ENCODE measurements at regions not wholly inside any gene's neighbourhood (a gene's known extent, or its start where the extent isn't known, plus 50 kb on each side); places are given as distances from the start of the nearest gene placed in this dataset.
"Not testable (repeated sequence)": the region's sequence is repeated elsewhere in the genome, so short reads cannot be mapped to it uniquely, and the experiment has no call there.

DNA sequence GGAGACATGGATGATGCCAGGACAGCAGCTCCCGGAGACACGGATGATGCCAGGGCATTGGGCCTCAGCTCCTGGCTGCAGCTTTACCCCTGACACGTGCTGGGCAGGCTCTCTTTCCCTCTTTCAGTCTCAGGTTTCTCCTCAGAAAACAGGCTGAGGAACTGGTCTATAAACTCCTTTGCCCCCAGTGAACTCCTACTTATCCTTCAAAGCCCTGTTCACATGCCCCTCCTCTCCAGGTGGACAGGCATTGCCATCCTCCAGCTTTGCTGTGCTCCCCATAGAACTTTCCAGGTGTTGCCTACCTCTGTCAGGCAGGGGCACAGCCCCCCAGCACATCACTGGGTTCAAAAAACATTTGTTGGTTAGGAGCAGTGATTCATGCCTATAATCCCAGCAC, 198.4 kb downstream of the BANP start:
- CTCF ChIA-PET, result not testable (repeated sequence)

GRCh38 chr16:88150456-88151128, 199.4 kb downstream of the BANP start:
- POLR2A ChIA-PET; H3K36me3 Mint-ChIP-seq (ENCODE audit: low read depth); DNase-seq; H3K9me3 Mint-ChIP-seq; H3K27me3 Mint-ChIP-seq; H3K27ac Mint-ChIP-seq; H3K4me1 Mint-ChIP-seq (ENCODE audit: low read depth); CTCF ChIA-PET; intact Hi-C loops (cut with micrococcal nuclease); H3K4me3 Mint-ChIP-seq; ATAC-seq: not testable (repeated sequence)

More for the DNA sequence above, 198.4 kb downstream of the BANP start:
- ATAC-seq; H3K9me3 Mint-ChIP-seq; intact Hi-C loops (cut with micrococcal nuclease); DNase-seq; H3K27ac Mint-ChIP-seq; POLR2A ChIA-PET; H3K27me3 Mint-ChIP-seq; H3K36me3 Mint-ChIP-seq (ENCODE audit: low read depth); H3K4me1 Mint-ChIP-seq (ENCODE audit: low read depth); H3K4me3 Mint-ChIP-seq: not testable (repeated sequence)

DNA sequence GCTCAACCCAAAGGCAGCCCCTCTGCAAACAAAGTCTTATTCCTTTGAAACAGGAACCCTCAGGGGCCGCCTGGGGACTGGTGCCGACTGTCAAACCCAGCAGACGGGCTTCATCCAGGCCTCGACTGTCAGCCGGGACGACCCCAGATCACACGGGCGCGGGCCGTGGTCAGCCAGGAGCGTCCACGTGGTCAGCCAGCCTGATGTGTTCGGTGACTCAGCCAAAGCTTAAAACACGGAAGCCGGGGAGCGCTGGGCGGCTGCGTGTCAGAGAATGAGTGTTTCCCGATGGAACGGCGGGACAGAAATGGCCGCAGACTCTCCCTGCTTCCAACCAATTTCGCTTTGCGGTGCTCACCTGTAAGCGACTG, 199.9 kb downstream of the BANP start:
- H3K36me3 Mint-ChIP-seq (ENCODE audit: low read depth); ATAC-seq; intact Hi-C loops (cut with micrococcal nuclease); H3K9me3 Mint-ChIP-seq; H3K4me1 Mint-ChIP-seq (ENCODE audit: low read depth); DNase-seq; H3K27me3 Mint-ChIP-seq; CTCF ChIA-PET; H3K27ac Mint-ChIP-seq; H3K4me3 Mint-ChIP-seq; POLR2A ChIA-PET: not testable (repeated sequence)

GRCh38 chr16:88151859-88152843, 200.9 kb downstream of the BANP start:
- intact Hi-C loops (cut with micrococcal nuclease); H3K4me3 Mint-ChIP-seq; H3K9me3 Mint-ChIP-seq; H3K4me1 Mint-ChIP-seq (ENCODE audit: low read depth); H3K36me3 Mint-ChIP-seq (ENCODE audit: low read depth); H3K27ac Mint-ChIP-seq; DNase-seq; POLR2A ChIA-PET; ATAC-seq; CTCF ChIA-PET; H3K27me3 Mint-ChIP-seq: not testable (repeated sequence)

DNA sequence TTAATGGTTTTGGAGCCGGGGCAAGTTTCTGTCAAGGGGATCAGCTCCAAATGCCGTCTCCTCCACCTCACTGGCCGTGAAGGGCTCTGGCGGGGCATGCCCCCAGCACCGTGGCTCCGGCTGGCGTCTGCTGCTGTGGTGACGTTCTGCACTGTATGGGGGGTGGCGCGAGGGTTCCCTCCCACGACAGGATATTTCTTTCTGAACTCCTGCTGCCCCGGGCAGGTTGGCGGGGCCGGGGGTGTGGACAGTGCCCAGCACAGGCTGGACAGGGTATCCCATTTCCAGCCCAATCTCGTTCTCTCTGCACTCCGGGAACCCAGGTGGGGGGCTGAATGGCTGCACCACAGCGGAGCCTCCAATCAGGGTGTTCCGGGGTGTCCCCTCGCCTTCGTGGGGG, 201.6 kb downstream of the BANP start:
- H3K4me3 Mint-ChIP-seq; H3K27me3 Mint-ChIP-seq; POLR2A ChIA-PET; CTCF ChIA-PET; H3K9me3 Mint-ChIP-seq; ATAC-seq; H3K36me3 Mint-ChIP-seq (ENCODE audit: low read depth); DNase-seq; H3K27ac Mint-ChIP-seq; intact Hi-C loops (cut with micrococcal nuclease); H3K4me1 Mint-ChIP-seq (ENCODE audit: low read depth): not testable (repeated sequence)

DNA sequence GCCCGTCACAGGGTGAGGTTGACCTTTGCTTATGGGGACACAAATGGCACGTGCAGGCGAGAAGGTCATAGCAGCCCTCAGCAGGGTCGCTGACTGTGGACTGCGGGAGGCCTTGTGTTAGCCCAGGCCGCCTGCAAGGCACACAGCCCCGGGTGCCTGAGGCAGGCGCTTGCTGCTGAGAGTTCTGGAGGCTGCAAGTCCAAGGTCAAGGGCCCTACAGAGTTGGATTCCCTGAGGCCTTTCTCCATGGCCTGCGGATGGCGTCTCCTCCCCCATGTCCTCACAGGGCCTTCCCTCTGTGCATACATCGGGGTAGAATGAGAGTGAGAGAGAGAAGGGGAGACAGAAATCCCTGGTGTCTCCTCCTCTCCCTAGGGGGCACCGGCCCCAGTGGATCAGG, 202.3 kb downstream of the BANP start:
- POLR2A ChIA-PET, result not testable (repeated sequence)

DNA sequence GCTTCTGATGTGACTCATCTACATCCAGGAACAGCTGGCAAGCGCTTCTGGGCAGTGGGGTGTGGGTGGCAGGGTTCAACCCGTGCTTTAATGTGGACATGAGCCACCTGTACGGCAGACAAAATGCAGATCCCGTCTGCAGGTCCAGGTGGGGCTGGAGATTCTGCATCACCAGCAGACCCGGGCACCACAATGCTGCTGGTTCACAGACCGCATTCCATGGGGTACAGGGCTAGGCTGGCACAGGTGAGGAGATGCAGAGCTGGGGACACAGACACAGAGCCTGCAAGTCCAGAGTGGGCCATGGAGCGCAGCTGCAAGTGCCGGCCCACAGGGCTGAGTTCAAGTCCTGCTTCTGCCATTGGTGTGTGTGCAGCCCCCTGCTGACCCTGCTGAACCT, 203.7 kb downstream of the BANP start:
- ATAC-seq; POLR2A ChIA-PET; H3K27me3 Mint-ChIP-seq; H3K4me1 Mint-ChIP-seq (ENCODE audit: low read depth); H3K27ac Mint-ChIP-seq; intact Hi-C loops (cut with micrococcal nuclease); H3K36me3 Mint-ChIP-seq (ENCODE audit: low read depth); H3K4me3 Mint-ChIP-seq; CTCF ChIA-PET; DNase-seq; H3K9me3 Mint-ChIP-seq: not testable (repeated sequence)

More for the DNA sequence above, 202.3 kb downstream of the BANP start:
- intact Hi-C loops (cut with micrococcal nuclease); H3K4me1 Mint-ChIP-seq (ENCODE audit: low read depth); H3K27ac Mint-ChIP-seq; H3K4me3 Mint-ChIP-seq; CTCF ChIA-PET; DNase-seq; H3K9me3 Mint-ChIP-seq; H3K36me3 Mint-ChIP-seq (ENCODE audit: low read depth); ATAC-seq; H3K27me3 Mint-ChIP-seq: not testable (repeated sequence)

DNA sequence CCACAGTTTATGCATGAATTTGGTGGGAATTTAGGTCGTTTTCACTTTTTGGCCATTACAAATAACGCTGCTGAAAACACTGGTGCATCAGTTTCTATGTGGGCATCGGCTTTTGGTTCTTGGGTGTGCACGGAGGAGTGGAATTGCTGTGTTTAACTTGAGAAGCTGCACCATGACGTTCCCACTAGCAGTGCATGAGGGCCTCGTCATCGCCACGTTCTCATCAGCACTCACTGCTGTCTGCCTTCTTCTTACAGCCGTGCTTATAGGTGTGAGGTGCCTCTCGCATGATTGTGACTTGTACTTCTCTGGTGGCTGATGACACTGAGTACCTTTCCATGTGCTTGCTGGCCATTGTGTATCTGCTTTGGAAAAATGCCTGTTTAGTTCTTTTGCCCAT, 204.4 kb downstream of the BANP start:
- H3K36me3 Mint-ChIP-seq (ENCODE audit: low read depth); H3K4me1 Mint-ChIP-seq (ENCODE audit: low read depth); ATAC-seq; H3K27me3 Mint-ChIP-seq; DNase-seq; CTCF ChIA-PET; H3K4me3 Mint-ChIP-seq; H3K9me3 Mint-ChIP-seq; intact Hi-C loops (cut with micrococcal nuclease); H3K27ac Mint-ChIP-seq; POLR2A ChIA-PET: not testable (repeated sequence)

DNA sequence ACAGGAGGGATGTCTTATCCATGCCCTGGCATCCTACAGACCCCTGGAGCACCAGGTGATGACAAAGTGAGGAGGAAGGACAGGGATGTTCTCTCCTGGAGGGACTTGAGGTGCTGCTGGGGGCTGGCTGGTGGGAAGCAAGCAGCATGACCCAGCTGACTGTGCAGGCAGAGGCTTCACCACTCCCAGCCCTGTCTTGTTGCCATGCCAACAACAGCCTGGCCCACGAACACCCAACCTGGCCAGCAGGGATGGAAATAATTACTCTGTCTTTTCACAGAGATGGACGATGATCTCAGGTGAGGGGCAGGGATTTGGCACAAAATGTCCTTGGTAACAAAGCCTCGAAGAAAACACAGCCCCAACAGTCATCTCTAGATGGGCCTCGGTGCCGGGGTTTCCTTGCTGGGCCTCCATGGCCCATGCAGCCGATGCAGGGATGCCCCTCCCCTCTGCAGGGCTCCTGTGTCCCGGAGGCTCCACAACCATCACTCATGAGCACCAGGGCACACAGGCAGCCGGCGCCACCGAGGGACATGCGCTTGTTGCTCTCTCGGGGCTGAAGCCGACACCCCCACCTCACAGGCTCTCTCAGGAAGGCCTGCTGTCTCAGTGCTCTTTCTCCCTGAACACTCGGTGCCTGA, 205.5 kb downstream of the BANP start:
- DNase-seq; intact Hi-C loops (cut with micrococcal nuclease); H3K4me1 Mint-ChIP-seq (ENCODE audit: low read depth); ATAC-seq; H3K27ac Mint-ChIP-seq; H3K4me3 Mint-ChIP-seq; H3K36me3 Mint-ChIP-seq (ENCODE audit: low read depth); CTCF ChIA-PET; H3K27me3 Mint-ChIP-seq; POLR2A ChIA-PET; H3K9me3 Mint-ChIP-seq: not testable (repeated sequence)

DNA sequence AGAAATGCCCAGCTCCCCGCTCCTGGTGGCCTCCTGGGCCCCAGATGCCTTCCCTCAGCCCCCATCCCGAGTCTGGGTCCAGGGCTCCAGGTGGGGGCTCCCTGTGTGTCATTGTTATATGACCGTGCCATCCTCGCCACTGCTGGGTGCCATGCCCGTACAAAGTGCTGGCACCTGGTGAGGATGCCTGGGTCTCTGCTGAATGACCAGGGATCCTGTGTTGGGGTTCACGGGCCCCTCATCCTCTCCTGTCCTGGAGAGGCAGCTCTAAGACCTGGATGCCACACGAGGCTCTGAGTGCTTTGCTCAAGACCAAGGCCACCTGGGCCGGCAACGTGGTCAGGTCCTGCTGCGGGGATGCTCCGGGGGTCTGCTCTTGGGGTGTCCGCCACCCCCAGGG, 206.5 kb downstream of the BANP start:
- H3K9me3 Mint-ChIP-seq, result not testable (repeated sequence)

DNA sequence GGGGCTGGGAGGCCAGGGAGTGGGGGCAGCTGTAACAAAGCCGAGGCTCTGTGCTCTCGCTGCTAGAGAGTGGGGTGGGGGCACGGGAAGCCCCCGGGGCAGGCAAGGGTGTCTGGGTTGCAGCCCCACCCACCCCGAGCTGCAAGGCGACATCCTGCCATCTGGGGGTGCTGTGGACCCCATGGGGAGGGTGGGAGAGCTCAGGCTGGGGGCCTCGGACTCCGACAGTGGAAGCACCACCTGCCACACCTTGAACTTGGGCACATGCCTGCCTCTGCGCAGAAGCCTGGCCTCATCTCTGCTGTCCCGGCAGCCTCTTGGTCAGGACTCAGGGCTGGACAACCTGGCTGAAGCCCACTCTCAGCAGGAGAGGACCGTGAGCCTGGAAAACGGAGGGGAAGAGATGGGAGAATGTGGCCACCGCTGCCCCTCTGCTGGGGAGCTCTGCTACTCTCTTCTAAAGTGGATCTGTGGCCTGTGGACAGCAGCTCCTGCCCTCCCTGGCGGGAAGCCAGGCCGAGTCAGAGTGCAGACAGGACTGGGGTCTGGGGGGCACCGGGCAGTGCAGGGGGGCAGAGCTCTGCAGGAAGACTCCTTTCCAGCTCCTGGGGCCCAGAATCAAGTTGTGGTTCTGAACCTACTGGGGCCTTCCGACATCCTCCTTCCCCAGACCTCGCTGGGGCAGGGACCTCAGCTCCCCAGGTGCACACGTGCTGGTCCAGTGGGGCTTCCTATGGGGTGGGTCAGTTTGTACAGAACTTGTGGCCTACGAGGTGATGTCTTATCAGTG, 207.2 kb downstream of the BANP start:
- H3K27ac Mint-ChIP-seq; H3K4me3 Mint-ChIP-seq; H3K4me1 Mint-ChIP-seq (ENCODE audit: low read depth); intact Hi-C loops (cut with micrococcal nuclease); ATAC-seq; H3K36me3 Mint-ChIP-seq (ENCODE audit: low read depth); H3K27me3 Mint-ChIP-seq; H3K9me3 Mint-ChIP-seq; CTCF ChIA-PET; POLR2A ChIA-PET; DNase-seq: not testable (repeated sequence)

More for the DNA sequence above, 206.5 kb downstream of the BANP start:
- H3K4me1 Mint-ChIP-seq (ENCODE audit: low read depth); CTCF ChIA-PET; ATAC-seq; DNase-seq; H3K27ac Mint-ChIP-seq; POLR2A ChIA-PET; H3K36me3 Mint-ChIP-seq (ENCODE audit: low read depth); H3K4me3 Mint-ChIP-seq; intact Hi-C loops (cut with micrococcal nuclease); H3K27me3 Mint-ChIP-seq: not testable (repeated sequence)

Data from activated CD8-positive, alpha-beta T cell treated with anti-CD3 and anti-CD28 coated beads for 36 hours (primary cell).